H1 (cell line): ENCODE measurements at regions not wholly inside any gene's neighbourhood (a gene's known extent, or its start where the extent isn't known, plus 50 kb on each side); places are given as distances from the start of the nearest gene placed in this dataset.

ENCODE experiments used
- ASH2L ChIP-seq: fragments of 200-600, 300-600 bp; sonication (generic); IDR thresholded peaks from one replicate; pipeline ENCODE4 v1.7.1; 2017; ENCODE audit warnings: low read length
- CREB1 ChIP-seq: IDR thresholded peaks from 2 replicates; pipeline ENCODE4 v1.6.1; 2012; ENCODE audit warnings: inconsistent platforms

GRCh38 chr11:116415095-116415494, 357.7 kb downstream of the BUD13 start (continued):
- TF ChIP-seq CREB1 (no peak), ASH2L (no peak)
